Adrenal gland (tissue), 9 donors: ENCODE measurements at regions not wholly inside any gene's neighbourhood (a gene's known extent, or its start where the extent isn't known, plus 50 kb on each side); places are given as distances from the start of the nearest gene placed in this dataset.
"Not testable (repeated sequence)": the region's sequence is repeated elsewhere in the genome, so short reads cannot be mapped to it uniquely, and the experiment has no call there.

Experiments used
- DNase-seq, 7 donors: peaks; one replicate each; pipeline ENCODE4 v3.0.0-alpha.2; 2019 to 2020
- H3K27ac ChIP-seq, 5 donors: fragments of 200-600 bp; sonication (generic) in 4 of 5; 1 replicate in 3 of 5; 2 replicates in 2 of 5; pipeline versions ENCODE4 v1.5.1 to v1.8.0; 2016 to 2020; ENCODE audit warnings: mild to moderate bottlenecking in 1 of 5
- H3K27me3 ChIP-seq: fragments of 200-600 bp; 2 replicates; pipeline ENCODE4 v1.8.0; 2021
- H3K36me3 ChIP-seq, 2 donors: fragments of 200-600 bp; replicated peaks in 1 of 2; 1 replicate in 1 of 2; 2 replicates in 1 of 2; pipeline versions ENCODE4 v1.5.1 to v1.8.0; 2018 to 2022
- H3K4me1 ChIP-seq, 2 donors: fragments of 200-600 bp; replicated peaks in 1 of 2; 1 replicate in 1 of 2; 2 replicates in 1 of 2; pipeline versions ENCODE4 v1.5.1 to v1.8.0; 2018 to 2021
- H3K4me3 ChIP-seq, 4 donors: fragments of 200-600 bp; sonication (generic) in 3 of 4; one replicate each; pipeline ENCODE4 v1.5.1; 2016 to 2018
- H3K9me3 ChIP-seq, 3 donors: fragments of 200-600 bp; sonication (generic) in 1 of 3; replicated peaks in 1 of 3; 1 replicate in 2 of 3; 2 replicates in 1 of 3; pipeline versions ENCODE4 v1.5.1 to v1.8.0; 2016 to 2021
- CTCF ChIP-seq, 6 experiments: fragments of 450-650 bp in 4 of 6; fragments of 200-600 bp in 2 of 6; sonication (generic) in 1 of 6; IDR thresholded peaks; 1 replicate in 5 of 6; 2 replicates in 1 of 6; pipeline versions ENCODE4 v1.5.1 to v1.8.0; 2016 to 2021; ENCODE audit warnings: antibody characterized with exemption in 6 of 6, mild to moderate bottlenecking in 2 of 6, moderate library complexity in 1 of 6
- POLR2A ChIP-seq, 2 donors: fragments of 450-650 bp; IDR thresholded peaks; one replicate each; pipeline ENCODE4 v1.6.1; 2017; ENCODE audit warnings: antibody characterized with exemption in 2 of 2, mild to moderate bottlenecking in 2 of 2, moderate library complexity in 1 of 2
- WGBS, 4 donors: extraction: QIAGEN DNeasy Blood & Tissue Kit in 2 of 4; methylation state at CpG; one replicate each; pipeline versions ENCODE4 v1.1.5 to v1.1.7; 2013 to 2017; 5-methylcytosine and 5-hydroxymethylcytosine counted together
- intact Hi-C, 2 donors: fragments of 100-400 bp; cut with DNase I; formaldehyde crosslinking; loops; one replicate each; pipeline versions ENCODE4 v1.14.1 to v1.15.0; 2022 to 2023
- donor health status: healthy with polysubstance abuse.
- donor health status: Bipolar disorder and iron deficiency.
- donor health status: DM: yes; HTN: yes; CAD: no.
- donor health status: DM: no; HTN: no; CAD: no.
- donor health status: DM: no; HTN: no; CAD: no.

- Histone ChIP-seq H3K4me1 (no peaks in the 10 kb centered on the region), H3K27me3 (no peaks in the 10 kb centered on the region), H3K27ac (no peak overlapping the region), H3K9me3 (no peaks in the 10 kb centered on the region), H3K4me3 (no peak overlapping the region), H3K36me3 (no peaks in the 10 kb centered on the region)
- WGBS, 4 donors, result 68 to 78% (median 74%) methylated on average over 5 of the region's 5 CpGs
- no peak for TF ChIP-seq CTCF (IDR thresholded peaks at IDR 0.05)
- TF ChIP-seq POLR2A (IDR thresholded peaks at IDR 0.05), result no peak
- DNase-seq, result no peak
- intact Hi-C loops, result no loop called here
These were observed 291.1 kb upstream of the NFIA start for GRCh38 chr1:60791226-60791625.

- H3K36me3 ChIP-seq, H3K27me3 ChIP-seq, H3K9me3 ChIP-seq, H3K4me1 ChIP-seq, H3K4me3 ChIP-seq, DNase-seq, H3K27ac ChIP-seq, intact Hi-C loops: not testable (repeated sequence)
- 56 to 84% (median 78%) methylated on average over 2 of the region's 2 CpGs for WGBS, 4 donors
These were observed 309.3 kb upstream of the NFIA start for GRCh38 chr1:60773099-60773498.

GRCh38 chr1:60769082-60769481 lies 313.3 kb upstream of the NFIA start:
- Histone ChIP-seq H3K27ac (no peak overlapping the region), H3K27me3 (no peaks in the 10 kb centered on the region), H3K9me3 (no peaks in the 10 kb centered on the region), H3K4me1 (no peaks in the 10 kb centered on the region), H3K4me3 (no peak overlapping the region), H3K36me3 (no peaks in the 10 kb centered on the region)
- no peak for TF ChIP-seq CTCF (IDR thresholded peaks at IDR 0.05)
- no peak for TF ChIP-seq POLR2A (IDR thresholded peaks at IDR 0.05)
- intact Hi-C loops, result loop anchor here in 1 of 2 donors (10.0 kb wide), 1 partner anchor 484 kb away; no protein-coding TSS in a partner anchor
- no peak for DNase-seq
- WGBS, 4 donors, result 88 to 100% (median 92%) methylated on average over 1 of the region's 1 CpG

- 41 to 52% (median 49%) methylated on average over 5 of the region's 5 CpGs for WGBS, 4 donors
- DNase-seq, result peak in 5 of 7 donors; percentile 19 to 39 (median 24)
- Histone ChIP-seq H3K27ac (no peak overlapping the region), H3K36me3 (no peaks in the 10 kb centered on the region), H3K9me3 (no peaks in the 10 kb centered on the region), H3K27me3 (no peaks in the 10 kb centered on the region), H3K4me3 (no peak overlapping the region), H3K4me1 (no peaks in the 10 kb centered on the region)
- no peak for TF ChIP-seq POLR2A (IDR thresholded peaks at IDR 0.05)
- peak; percentile 19 to 54 (median 44) for TF ChIP-seq CTCF (IDR thresholded peaks at IDR 0.05)
- intact Hi-C loops, result loop anchor here in 1 of 2 donors (10.0 kb wide), 1 partner anchor 480 kb away; no protein-coding TSS in a partner anchor
These were observed 317.2 kb upstream of the NFIA start for GRCh38 chr1:60765204-60765603.

GRCh38 chr1:60764489-60764888 lies 317.9 kb upstream of the NFIA start:
- no peak for DNase-seq
- Histone ChIP-seq H3K9me3 (no peaks in the 10 kb centered on the region), H3K27ac (no peak overlapping the region), H3K4me1 (no peaks in the 10 kb centered on the region), H3K27me3 (no peaks in the 10 kb centered on the region), H3K36me3 (no peaks in the 10 kb centered on the region), H3K4me3 (no peak overlapping the region)
- intact Hi-C loops, result loop anchor here in 1 of 2 donors (10.0 kb wide), 1 partner anchor 480 kb away; no protein-coding TSS in a partner anchor
- 80 to 84% (median 84%) methylated on average over 3 of the region's 3 CpGs for WGBS, 4 donors
- TF ChIP-seq CTCF (IDR thresholded peaks at IDR 0.05), result no peak
- no peak for TF ChIP-seq POLR2A (IDR thresholded peaks at IDR 0.05)
